Rectal smooth muscle tissue (tissue), 1 donor: ENCODE measurements at regions not wholly inside any gene's neighbourhood (a gene's known extent, or its start where the extent isn't known, plus 50 kb on each side); places are given as distances from the start of the nearest gene placed in this dataset.

ENCODE experiments used
- H3K27ac ChIP-seq: one replicate; pipeline ENCODE4 v1.7.0; 2013; ENCODE audit warnings: low read depth, low read length, inconsistent platforms
- H3K27me3 ChIP-seq: one replicate; pipeline ENCODE4 v1.7.0; 2013; ENCODE audit warnings: low read length; ENCODE audit not compliant: control insufficient read depth, insufficient read depth
- H3K36me3 ChIP-seq: one replicate; pipeline ENCODE4 v1.7.0; 2013; ENCODE audit warnings: low read length; ENCODE audit not compliant: control insufficient read depth, insufficient read depth
- H3K4me1 ChIP-seq: one replicate; pipeline ENCODE4 v1.7.0; 2013; ENCODE audit warnings: low read length; ENCODE audit not compliant: control insufficient read depth, insufficient read depth
- H3K4me3 ChIP-seq: one replicate; pipeline ENCODE4 v1.7.0; 2013; ENCODE audit warnings: low read length
- H3K9ac ChIP-seq: one replicate; pipeline ENCODE4 v1.7.0; 2013; ENCODE audit warnings: low read length

- no peak overlapping the region for H3K9ac ChIP-seq
- H3K27me3 ChIP-seq = no peaks in the 10 kb centered on the region
- H3K36me3 ChIP-seq = no peaks in the 10 kb centered on the region
- no peak overlapping the region for H3K27ac ChIP-seq
- H3K4me3 ChIP-seq = no peak overlapping the region
- H3K4me1 ChIP-seq = no peaks in the 10 kb centered on the region
Observed at GRCh38 chr20:52787216-52787615, 184.9 kb upstream of the TSHZ2 start.

GRCh38 chr20:52785679-52786078 is 186.5 kb upstream of the TSHZ2 start:
- Histone ChIP-seq H3K36me3 (no peaks in the 10 kb centered on the region), H3K9ac (no peak overlapping the region), H3K27ac (no peak overlapping the region), H3K4me3 (no peak overlapping the region), H3K27me3 (no peaks in the 10 kb centered on the region), H3K4me1 (no peaks in the 10 kb centered on the region)

GRCh38 chr20:52783769-52784168 is 188.4 kb upstream of the TSHZ2 start:
- Histone ChIP-seq H3K4me1 (no peaks in the 10 kb centered on the region), H3K4me3 (no peak overlapping the region), H3K36me3 (no peaks in the 10 kb centered on the region), H3K9ac (no peak overlapping the region), H3K27ac (no peak overlapping the region), H3K27me3 (no peaks in the 10 kb centered on the region)

GRCh38 chr20:52780462-52780861 is 191.7 kb upstream of the TSHZ2 start:
- Histone ChIP-seq H3K27me3 (no peaks in the 10 kb centered on the region), H3K4me1 (no peaks in the 10 kb centered on the region), H3K27ac (no peak overlapping the region), H3K9ac (no peak overlapping the region), H3K36me3 (no peaks in the 10 kb centered on the region), H3K4me3 (no peak overlapping the region)

GRCh38 chr20:52779125-52779524 is 193.0 kb upstream of the TSHZ2 start:
- H3K27me3 ChIP-seq = no peaks in the 10 kb centered on the region
- H3K9ac ChIP-seq = no peak overlapping the region
- no peaks in the 10 kb centered on the region for H3K36me3 ChIP-seq
- no peak overlapping the region for H3K4me3 ChIP-seq
- H3K4me1 ChIP-seq = no peaks in the 10 kb centered on the region
- H3K27ac ChIP-seq = no peak overlapping the region

GRCh38 chr20:52777171-52777570 is 195.0 kb upstream of the TSHZ2 start:
- Histone ChIP-seq H3K4me3 (no peak overlapping the region), H3K9ac (no peak overlapping the region), H3K27me3 (no peaks in the 10 kb centered on the region), H3K27ac (no peak overlapping the region), H3K4me1 (no peaks in the 10 kb centered on the region), H3K36me3 (no peaks in the 10 kb centered on the region)

- Histone ChIP-seq H3K36me3 (no peaks in the 10 kb centered on the region), H3K9ac (no peak overlapping the region), H3K4me3 (no peak overlapping the region), H3K27ac (no peak overlapping the region), H3K27me3 (no peaks in the 10 kb centered on the region), H3K4me1 (no peaks in the 10 kb centered on the region)
Observed at GRCh38 chr20:52775786-52776185, 196.4 kb upstream of the TSHZ2 start.

GRCh38 chr20:52768694-52769093 is 203.5 kb upstream of the TSHZ2 start:
- Histone ChIP-seq H3K4me3 (no peak overlapping the region), H3K27ac (no peak overlapping the region), H3K4me1 (no peaks in the 10 kb centered on the region), H3K27me3 (no peaks in the 10 kb centered on the region), H3K9ac (no peak overlapping the region), H3K36me3 (no peaks in the 10 kb centered on the region)

GRCh38 chr20:52766645-52767435 is 205.3 kb upstream of the TSHZ2 start:
- Histone ChIP-seq H3K27me3 (no peaks in the 10 kb centered on the region), H3K36me3 (no peaks in the 10 kb centered on the region), H3K9ac (no peak overlapping the region)

GRCh38 chr20:52763321-52763853 is 208.8 kb upstream of the TSHZ2 start:
- no peaks in the 10 kb centered on the region for H3K4me1 ChIP-seq
- no peaks in the 10 kb centered on the region for H3K36me3 ChIP-seq
- no peak overlapping the region for H3K9ac ChIP-seq
- no peak overlapping the region for H3K4me3 ChIP-seq
- H3K27ac ChIP-seq = no peak overlapping the region
- H3K27me3 ChIP-seq = no peaks in the 10 kb centered on the region

More at GRCh38 chr20:52766645-52767435, 205.3 kb upstream of the TSHZ2 start:
- Histone ChIP-seq H3K4me3 (no peak overlapping the region), H3K4me1 (no peaks in the 10 kb centered on the region), H3K27ac (no peak overlapping the region)

- no peaks in the 10 kb centered on the region for H3K27me3 ChIP-seq
- no peaks in the 10 kb centered on the region for H3K36me3 ChIP-seq
- H3K9ac ChIP-seq = no peak overlapping the region
- H3K4me1 ChIP-seq = no peaks in the 10 kb centered on the region
- H3K27ac ChIP-seq = no peak overlapping the region
- H3K4me3 ChIP-seq = no peak overlapping the region
Observed at GRCh38 chr20:52761867-52762266, 210.3 kb upstream of the TSHZ2 start.

- H3K4me3 ChIP-seq = no peak overlapping the region
- no peaks in the 10 kb centered on the region for H3K27me3 ChIP-seq
- H3K4me1 ChIP-seq = no peaks in the 10 kb centered on the region
- no peak overlapping the region for H3K27ac ChIP-seq
- no peak overlapping the region for H3K9ac ChIP-seq
- H3K36me3 ChIP-seq = no peaks in the 10 kb centered on the region
Observed at GRCh38 chr20:52760791-52761190, 211.4 kb upstream of the TSHZ2 start.

GRCh38 chr20:52757411-52757810 is 214.7 kb upstream of the TSHZ2 start:
- H3K27ac ChIP-seq = no peak overlapping the region
- H3K27me3 ChIP-seq = no peaks in the 10 kb centered on the region
- no peak overlapping the region for H3K9ac ChIP-seq
- H3K4me1 ChIP-seq = no peaks in the 10 kb centered on the region
- no peaks in the 10 kb centered on the region for H3K36me3 ChIP-seq
- H3K4me3 ChIP-seq = no peak overlapping the region
